ENCODE measurements at regions not wholly inside any gene's neighbourhood (a gene's known extent, or its start where the extent isn't known, plus 50 kb on each side); places are given as distances from the start of the nearest gene placed in this dataset.

DNA sequence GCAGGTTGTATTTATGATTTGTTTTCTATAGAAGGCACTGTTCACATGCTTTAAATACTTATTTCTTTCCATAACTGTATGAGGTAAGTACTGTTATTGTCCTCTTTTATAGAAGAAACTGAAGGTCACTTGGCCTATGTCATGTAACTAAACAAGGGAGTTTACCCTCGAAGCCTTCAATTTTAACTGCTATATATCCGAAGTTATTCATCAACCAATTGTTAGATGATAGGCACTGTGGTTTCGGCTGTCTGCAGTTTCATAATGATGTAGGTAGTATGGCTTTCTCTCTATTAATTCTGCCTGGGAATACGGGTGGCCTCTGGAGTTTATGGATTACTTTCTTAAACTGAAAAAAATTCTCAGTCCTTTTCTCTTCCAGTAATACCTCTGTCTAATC lies 413.3 kb upstream of the ADGRL2 start:
- Histone ChIP-seq H3K4me1 (ENCODE audit: insufficient read depth, low read length, poor library complexity, severe bottlenecking) (no peaks in the 10 kb centered on the region), H3K27me3 (replicated peaks; ENCODE audit: insufficient read depth, low read depth, low read length, poor library complexity) (no peaks in the 10 kb centered on the region), H3K27ac (ENCODE audit: low read depth, low read length, poor library complexity, severe bottlenecking) (no peak overlapping the region), H3K36me3 (ENCODE audit: insufficient read depth, low read length, poor library complexity, severe bottlenecking) (no peaks in the 10 kb centered on the region), H3K4me3 (ENCODE audit: low read depth, low read length, poor library complexity, severe bottlenecking) (no peak overlapping the region), H3K9me3 (ENCODE audit: low read depth, low read length, poor library complexity, severe bottlenecking) (no peaks in the 10 kb centered on the region)
- no peak for DNase-seq (ENCODE audit: low spot score)
- TF ChIP-seq EZH2 (IDR thresholded peaks at IDR 0.05; ENCODE audit: borderline replicate concordance, low read depth, low read length, poor library complexity, severe bottlenecking): no peak
- TF ChIP-seq, protein P1, sequence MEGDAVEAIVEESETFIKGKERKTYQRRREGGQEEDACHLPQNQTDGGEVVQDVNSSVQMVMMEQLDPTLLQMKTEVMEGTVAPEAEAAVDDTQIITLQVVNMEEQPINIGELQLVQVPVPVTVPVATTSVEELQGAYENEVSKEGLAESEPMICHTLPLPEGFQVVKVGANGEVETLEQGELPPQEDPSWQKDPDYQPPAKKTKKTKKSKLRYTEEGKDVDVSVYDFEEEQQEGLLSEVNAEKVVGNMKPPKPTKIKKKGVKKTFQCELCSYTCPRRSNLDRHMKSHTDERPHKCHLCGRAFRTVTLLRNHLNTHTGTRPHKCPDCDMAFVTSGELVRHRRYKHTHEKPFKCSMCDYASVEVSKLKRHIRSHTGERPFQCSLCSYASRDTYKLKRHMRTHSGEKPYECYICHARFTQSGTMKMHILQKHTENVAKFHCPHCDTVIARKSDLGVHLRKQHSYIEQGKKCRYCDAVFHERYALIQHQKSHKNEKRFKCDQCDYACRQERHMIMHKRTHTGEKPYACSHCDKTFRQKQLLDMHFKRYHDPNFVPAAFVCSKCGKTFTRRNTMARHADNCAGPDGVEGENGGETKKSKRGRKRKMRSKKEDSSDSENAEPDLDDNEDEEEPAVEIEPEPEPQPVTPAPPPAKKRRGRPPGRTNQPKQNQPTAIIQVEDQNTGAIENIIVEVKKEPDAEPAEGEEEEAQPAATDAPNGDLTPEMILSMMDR (conservative IDR thresholded peaks at IDR 0.05; ENCODE audit: low read depth, low read length): no peak
- CTCF ChIA-PET: no interaction called here
- no TSS peak for BruUV-seq (replicated peaks)
- POLR2A ChIA-PET (ENCODE audit: low non-redundant PET): no interaction called here
- intact Hi-C loops (cut with micrococcal nuclease; ENCODE audit: unreplicated experiment): no loop called here

DNA sequence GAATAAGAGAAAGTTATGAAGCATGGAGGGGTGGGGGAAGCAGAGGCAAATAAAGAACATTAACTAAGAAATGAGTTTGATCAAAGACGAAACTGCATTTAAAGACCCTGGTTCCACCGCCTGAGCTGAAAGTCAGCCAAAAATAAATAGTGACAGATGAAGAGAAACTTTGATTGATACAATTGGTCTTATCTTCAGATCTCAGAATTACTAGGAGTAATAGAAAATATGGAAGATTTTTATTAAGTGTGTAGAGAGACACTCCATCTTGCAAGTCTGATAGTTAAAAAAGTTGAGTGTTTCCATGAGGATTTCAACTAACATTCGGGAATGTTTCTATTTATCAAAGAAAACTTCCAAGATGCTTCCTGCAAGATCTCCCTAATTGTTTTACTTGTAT lies 418.2 kb upstream of the ADGRL2 start:
- ChIA-PET POLR2A (ENCODE audit: low non-redundant PET) (no interaction called here), CTCF (no interaction called here)

DNA sequence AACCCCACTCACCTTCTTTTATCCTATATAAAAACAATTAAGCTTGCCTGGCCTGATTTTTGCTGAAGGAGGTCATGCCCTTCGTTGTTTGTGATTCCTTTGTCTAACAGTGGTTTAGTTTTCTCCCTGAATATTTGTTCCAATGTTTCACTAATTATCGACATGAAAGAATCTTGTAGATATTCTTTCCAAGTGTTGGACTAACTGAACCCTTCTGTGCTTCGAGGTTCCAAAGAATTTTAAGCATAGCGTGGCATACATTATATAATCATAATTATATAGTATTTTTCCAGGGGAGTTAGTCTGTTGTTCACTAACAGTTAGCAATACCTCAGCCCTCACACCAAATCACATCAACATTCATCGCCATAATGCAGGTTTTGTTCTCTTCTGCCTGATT lies 418.9 kb upstream of the ADGRL2 start:
- intact Hi-C loops (cut with micrococcal nuclease; ENCODE audit: unreplicated experiment): no loop called here
- Histone ChIP-seq H3K36me3 (ENCODE audit: insufficient read depth, low read length, poor library complexity, severe bottlenecking) (no peaks in the 10 kb centered on the region), H3K4me3 (ENCODE audit: low read depth, low read length, poor library complexity, severe bottlenecking) (no peak overlapping the region), H3K27me3 (replicated peaks; ENCODE audit: insufficient read depth, low read depth, low read length, poor library complexity) (no peaks in the 10 kb centered on the region), H3K27ac (ENCODE audit: low read depth, low read length, poor library complexity, severe bottlenecking) (no peak overlapping the region), H3K9me3 (ENCODE audit: low read depth, low read length, poor library complexity, severe bottlenecking) (no peaks in the 10 kb centered on the region), H3K4me1 (ENCODE audit: insufficient read depth, low read length, poor library complexity, severe bottlenecking) (no peaks in the 10 kb centered on the region)
- no TSS peak for BruUV-seq (replicated peaks)
- ChIA-PET CTCF (no interaction called here), POLR2A (ENCODE audit: low non-redundant PET) (no interaction called here)
- TF ChIP-seq, protein P1 (conservative IDR thresholded peaks at IDR 0.05; ENCODE audit: low read depth, low read length): no peak
- no peak for TF ChIP-seq EZH2 (IDR thresholded peaks at IDR 0.05; ENCODE audit: borderline replicate concordance, low read depth, low read length, poor library complexity, severe bottlenecking)
- no peak for DNase-seq (ENCODE audit: low spot score)

More for the DNA sequence above, 418.2 kb upstream of the ADGRL2 start:
- no peaks in the 10 kb centered on the region for H3K4me1 ChIP-seq (ENCODE audit: insufficient read depth, low read length, poor library complexity, severe bottlenecking)
- intact Hi-C loops (cut with micrococcal nuclease; ENCODE audit: unreplicated experiment): no loop called here
- no peak for DNase-seq (ENCODE audit: low spot score)
- TF ChIP-seq, protein P1 (conservative IDR thresholded peaks at IDR 0.05; ENCODE audit: low read depth, low read length): no peak
- no peak for TF ChIP-seq EZH2 (IDR thresholded peaks at IDR 0.05; ENCODE audit: borderline replicate concordance, low read depth, low read length, poor library complexity, severe bottlenecking)
- no peaks in the 10 kb centered on the region for H3K36me3 ChIP-seq (ENCODE audit: insufficient read depth, low read length, poor library complexity, severe bottlenecking)
- H3K4me3 ChIP-seq (ENCODE audit: low read depth, low read length, poor library complexity, severe bottlenecking): no peak overlapping the region
- H3K9me3 ChIP-seq (ENCODE audit: low read depth, low read length, poor library complexity, severe bottlenecking): no peaks in the 10 kb centered on the region
- no TSS peak for BruUV-seq (replicated peaks)
- H3K27ac ChIP-seq (ENCODE audit: low read depth, low read length, poor library complexity, severe bottlenecking): no peak overlapping the region
- H3K27me3 ChIP-seq (replicated peaks; ENCODE audit: insufficient read depth, low read depth, low read length, poor library complexity): no peaks in the 10 kb centered on the region

Measured in A673 (cell line).